NOMO-1 treated with dmso at 0.1 percent for 144 hours (cell line): ENCODE measurements at regions not wholly inside any gene's neighbourhood (a gene's known extent, or its start where the extent isn't known, plus 50 kb on each side); places are given as distances from the start of the nearest gene placed in this dataset.
"Not testable (repeated sequence)": the region's sequence is repeated elsewhere in the genome, so short reads cannot be mapped to it uniquely, and the experiment has no call there.

Experiments used
- DNase-seq: peaks from one replicate; lab custom pipeline; 2025; ENCODE audit not compliant: unreplicated experiment; lab: John Stamatoyannopoulos, UW

DNA sequence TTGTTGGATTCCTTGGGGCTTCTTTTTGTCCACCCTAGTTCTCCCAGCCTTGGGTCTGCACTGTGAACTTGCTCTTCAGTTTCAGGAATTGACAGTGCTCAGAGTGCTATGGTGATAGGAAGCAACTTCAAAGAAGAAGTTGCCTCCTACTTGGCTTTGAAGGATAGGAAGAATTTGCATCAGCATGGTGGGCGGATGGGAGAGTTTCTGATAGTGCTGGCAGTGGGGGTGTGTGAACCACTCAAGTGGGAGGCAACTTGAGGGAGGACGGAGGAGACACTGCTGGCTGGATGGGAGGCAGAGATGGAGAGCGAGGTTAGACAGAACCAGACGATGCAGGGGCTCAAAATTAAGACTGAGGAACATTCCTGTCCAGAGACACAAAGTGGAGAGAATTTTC lies 164.4 kb upstream of the SKOR2 start:
- DNase-seq: no peak

DNA sequence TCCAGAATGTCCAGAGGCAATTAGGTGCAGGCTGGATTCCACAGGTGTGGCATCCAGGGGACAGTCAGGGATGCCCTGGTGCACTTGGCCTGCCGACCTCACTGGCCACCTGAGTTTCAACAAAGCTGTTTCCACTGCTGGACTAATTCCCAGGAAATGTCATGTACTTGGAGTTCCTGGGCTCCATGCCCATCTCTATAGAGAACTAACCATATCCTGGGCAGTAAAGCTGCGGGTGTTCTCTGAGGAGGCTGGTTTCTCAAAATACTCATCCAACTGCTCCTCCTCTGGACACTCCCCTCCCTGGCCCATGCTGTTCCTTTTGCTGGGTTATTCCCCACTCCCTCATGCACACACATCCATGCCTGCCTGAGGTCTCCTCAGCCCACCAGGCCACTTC lies 161.9 kb upstream of the SKOR2 start:
- DNase-seq: no peak

DNA sequence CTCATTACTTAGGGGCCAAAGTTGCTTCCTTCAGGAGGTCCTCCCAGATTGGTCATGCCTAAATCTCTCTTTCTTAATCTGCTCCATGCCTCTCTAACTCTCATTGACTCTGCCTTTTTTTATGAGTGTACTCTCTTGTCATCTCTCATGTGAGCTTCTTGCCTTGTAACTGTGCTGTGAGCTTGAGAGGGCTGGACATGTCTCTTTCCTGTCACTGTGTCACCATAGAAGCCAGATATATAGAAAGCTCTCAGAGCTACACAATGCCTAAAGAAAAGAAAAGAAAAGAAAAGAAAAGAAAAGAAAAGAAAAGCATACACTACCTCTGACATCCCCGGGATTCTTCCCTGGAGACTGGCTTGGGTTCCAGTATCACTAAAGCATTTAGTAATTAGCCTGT lies 161.5 kb upstream of the SKOR2 start:
- DNase-seq: no peak

DNA sequence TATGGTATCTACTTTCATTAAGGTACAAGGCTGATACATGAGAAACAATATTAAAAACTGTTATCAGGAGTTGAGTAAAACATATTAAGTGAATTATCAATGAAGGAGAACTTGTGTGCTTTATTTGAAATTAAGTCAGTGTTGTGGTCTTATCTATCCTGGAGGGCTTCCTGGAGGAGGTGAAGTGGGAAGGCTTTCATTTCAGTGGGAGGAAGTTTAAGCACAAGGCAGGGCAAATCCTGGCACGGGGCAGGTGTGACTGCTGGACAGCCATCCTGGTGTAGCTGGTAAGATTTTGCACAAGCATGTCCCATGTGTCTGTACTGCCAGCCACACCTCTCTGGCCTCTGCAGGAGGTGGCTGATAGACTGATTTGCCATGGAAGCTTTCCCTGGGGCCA lies 159.7 kb upstream of the SKOR2 start:
- DNase-seq: no peak

DNA sequence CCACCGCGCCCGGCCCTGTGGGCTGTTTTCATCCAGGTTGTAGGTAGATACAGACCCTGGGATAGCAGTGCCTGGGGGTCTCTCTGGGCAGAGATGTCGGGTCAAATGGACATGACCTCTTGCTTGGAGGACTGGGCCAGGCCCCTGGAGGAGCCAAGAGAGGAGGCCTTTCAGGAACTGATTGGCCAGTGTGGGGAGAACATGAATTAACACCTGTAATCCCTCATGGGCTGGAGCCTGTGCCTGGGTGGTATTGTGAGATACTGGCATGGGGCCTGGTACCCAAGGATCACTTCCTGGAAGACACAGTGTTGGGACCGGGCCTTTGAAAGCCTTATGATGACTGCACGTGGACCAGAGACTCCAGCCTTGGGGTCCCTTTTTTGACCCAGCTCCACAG lies 158.7 kb upstream of the SKOR2 start:
- no peak for DNase-seq

DNA sequence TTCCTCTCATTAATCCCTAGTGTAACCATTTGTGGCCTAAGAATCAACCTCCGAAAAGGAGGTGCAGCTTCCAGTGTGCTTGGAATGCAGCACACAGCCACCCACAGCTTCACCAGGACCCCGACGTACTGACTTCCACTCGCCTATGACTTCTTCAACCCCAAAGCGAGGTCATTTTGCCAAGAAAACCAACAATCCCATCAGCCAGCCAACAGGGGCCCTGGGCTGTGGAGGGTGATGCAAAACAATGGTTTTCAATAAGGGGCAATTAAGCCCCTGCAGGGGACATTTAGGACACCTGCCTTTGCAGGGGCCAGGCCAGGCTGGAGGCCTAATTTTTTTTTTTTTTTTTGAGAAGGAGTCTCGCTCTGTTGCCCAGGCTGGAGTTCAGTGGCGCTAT lies 158.1 kb upstream of the SKOR2 start:
- no peak for DNase-seq

DNA sequence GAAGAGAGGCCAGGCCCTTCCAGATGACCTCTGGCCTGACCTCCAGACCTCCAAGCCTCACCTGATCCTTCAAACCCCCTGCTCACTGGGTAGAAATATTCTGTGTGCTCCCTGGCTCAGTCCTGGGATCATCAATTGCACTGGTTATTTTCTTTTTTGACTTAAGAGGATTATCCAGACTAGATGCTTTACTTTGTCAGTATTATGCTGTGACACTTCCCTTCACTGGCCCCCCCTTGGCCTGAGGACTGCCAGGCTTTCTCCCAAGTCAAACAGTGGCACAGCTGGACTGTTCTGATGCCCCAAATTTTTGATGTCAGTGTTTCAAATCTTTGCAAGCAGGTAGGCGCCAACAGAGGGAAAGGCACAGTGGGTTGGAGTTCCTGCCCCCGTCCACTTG lies 156.3 kb upstream of the SKOR2 start:
- no peak for DNase-seq

DNA sequence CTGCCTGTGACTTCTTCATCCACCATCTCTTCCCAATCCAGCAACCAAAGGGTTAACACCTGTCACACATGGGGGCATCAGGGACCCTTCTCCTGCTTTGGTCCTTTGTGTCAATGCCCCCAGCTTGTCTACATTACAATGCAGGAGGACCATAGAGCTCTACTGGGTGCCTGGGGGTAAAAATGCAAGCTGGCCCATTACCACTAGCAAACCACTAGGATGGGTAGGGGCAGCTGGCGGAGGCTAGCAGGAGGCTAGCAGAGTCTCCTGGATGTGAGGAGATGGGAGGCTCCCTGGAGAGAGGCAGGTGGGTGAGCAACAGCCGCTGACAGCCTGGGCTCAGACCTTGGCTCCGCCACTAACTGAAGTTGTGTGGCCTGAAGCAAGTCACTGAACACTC lies 153.4 kb upstream of the SKOR2 start:
- DNase-seq: no peak

DNA sequence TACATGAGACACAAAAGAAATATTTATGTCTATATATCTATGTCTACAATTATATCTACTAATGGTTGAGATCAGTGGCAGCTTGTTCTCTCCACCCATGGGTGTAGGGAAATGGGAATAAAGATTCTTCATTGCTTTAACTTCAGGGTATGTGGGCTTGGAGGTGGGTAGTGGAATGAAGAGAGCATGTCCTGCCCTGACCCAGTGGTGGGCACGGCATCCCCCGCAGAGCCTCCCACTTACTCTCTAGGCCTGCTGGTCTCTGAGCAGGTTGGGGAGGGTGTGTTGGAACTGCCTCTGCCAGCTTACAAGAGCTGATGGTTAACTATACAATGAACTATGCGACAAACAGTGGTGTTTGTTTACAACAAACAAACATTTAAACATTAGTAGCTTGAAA lies 152.5 kb upstream of the SKOR2 start:
- DNase-seq: no peak

DNA sequence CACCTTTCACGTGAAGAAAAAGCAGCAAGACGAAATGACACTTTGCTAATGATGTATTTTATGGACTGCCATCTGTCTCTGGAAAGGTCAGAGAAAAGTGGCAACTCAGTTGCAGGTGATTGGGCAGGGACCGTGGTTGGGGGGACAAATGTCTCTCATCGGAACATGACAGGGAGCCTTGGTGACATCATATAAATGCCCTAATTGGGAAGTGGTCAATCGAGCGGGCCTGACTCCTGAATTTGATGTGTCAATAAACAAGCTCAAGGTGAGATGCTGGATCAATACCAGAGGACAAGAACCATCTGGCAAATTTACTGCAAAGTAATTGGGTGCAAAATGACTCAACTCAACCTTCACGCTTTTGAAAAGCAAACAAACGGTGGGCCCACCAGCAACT lies 151.9 kb upstream of the SKOR2 start:
- DNase-seq: no peak

DNA sequence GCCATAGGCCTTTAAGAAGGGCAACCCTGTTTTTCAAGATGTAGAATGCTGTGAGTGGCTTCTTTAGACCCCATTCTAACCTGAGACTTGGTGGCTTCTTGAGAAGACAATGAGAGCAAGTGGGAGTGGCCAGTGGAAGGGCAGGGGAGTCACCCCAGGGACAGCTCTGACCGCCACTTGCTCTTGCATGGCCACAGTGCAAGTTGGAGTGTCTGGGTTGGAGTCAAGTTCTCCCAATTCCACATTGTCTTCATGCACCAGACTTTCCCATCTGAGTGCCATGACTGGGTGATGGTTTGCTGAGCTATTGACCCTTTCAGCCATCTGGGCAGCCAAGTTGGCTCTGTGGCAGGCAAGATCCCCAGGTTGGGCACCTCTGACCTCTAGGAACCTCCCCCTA lies 148.0 kb upstream of the SKOR2 start:
- DNase-seq: no peak

DNA sequence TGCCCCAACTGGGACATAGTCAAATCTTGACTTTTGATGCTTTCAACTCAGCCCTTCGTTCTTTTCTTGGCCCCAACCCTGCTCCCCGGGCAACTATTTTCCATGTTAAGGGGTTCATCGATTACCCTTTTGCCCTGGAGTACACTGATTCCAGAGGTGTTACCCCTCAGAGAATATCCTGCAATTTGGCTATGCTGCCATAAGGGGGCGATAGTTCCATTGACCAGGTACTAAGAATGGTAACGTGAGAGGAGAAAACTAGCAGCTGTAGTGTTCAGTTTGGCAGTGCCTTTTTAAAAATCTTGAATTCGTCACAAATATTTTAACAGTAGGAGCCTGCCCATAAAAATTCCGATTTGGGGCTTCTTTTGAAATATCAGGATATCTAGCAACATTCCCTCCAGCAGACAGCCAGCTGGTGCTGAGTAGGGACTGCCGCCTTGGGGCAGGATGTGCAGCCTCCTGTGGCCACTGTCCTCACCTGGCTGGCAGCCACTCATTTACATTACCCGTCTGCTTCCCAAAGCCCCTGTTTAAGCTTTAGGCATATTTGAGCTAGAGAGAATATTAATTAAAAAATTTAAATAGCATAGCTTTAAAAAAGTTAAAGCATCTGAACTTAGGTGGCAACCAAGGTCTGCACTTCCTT lies 146.3 kb upstream of the SKOR2 start:
- no peak for DNase-seq

DNA sequence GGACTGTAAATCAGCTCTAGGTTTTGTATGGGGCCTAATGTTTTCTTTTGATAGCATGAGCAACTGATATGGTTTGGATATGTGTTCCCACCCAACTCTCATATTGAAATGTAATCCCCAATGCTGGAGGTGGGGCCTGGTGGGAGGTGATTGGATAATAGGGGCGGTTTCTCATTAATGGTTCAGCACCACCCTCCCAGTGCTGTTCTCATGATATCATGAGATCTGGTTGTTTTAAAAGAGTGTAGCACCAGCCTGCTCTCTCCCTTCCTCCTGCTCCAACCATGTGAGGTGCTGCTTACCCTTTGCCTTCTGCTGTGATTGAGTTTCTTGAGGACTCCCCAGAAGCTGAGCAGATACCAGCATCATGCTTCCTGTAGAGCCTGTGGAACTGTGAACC lies 140.2 kb upstream of the SKOR2 start:
- DNase-seq: no peak

DNA sequence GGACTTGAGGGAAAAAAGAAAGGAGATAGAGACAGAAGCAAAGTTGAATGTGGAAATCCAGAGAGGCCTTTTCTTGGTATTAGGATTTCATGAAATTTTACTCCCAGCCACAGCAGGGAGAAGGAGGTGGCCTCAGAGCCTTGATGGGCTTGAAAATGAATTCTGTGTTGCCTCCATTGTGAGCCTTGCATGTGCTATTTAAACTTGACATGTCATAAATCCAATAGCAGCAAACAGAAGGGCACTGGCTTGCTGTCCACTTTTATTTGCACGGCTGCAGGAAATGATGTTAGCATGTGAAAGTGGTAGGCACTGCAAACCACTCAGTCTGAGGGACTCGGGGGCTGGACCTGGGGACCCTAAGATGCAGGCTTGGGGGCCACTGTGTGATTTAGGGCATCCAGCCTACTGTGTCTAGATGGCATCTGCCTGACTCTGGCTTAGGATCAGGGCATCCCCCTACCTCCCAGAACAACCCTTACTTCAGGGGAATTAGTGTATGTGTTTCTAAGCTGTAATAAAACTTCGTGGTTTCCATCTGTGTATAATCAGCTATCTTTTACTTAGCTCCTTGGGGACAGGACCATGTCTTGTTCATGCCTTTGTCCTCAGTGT lies 139.1 kb upstream of the SKOR2 start:
- no peak for DNase-seq

DNA sequence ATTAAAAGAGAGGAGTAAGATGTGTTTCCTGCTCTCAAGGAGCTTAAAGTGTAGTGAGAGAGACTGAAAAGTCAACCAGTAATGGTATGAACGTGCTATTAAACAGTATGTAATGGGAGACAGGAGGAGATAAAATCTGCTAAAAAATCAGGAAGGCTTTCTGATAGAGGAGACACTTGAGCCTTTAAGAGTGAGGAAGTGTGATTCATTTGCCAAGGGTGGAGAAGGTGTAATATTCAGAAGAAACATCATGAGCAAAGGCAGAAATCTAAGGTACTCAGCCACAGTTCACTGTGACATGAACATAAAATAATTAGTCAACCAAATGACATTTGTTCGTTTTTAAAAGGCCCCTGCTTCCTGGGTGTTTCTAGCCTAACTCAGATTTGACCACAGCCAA lies 137.8 kb upstream of the SKOR2 start:
- no peak for DNase-seq

DNA sequence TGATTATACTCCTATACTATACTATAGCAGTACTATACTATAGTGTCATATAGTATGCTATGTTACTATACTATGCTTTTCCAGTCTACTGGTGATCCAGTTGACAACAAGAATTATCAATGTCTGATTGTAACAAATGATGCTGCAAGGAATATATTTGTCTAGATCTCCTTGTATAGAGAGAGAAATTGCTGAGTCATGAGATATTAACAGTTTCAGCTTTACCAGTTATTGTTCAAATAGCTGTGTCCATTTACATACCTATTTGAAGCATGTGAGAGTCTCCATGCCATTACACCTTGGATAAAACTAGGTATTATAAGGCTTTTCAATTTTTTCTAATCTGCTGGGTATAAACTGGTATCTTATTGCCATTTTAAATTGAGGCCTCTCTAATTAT lies 136.4 kb upstream of the SKOR2 start:
- DNase-seq: no peak

DNA sequence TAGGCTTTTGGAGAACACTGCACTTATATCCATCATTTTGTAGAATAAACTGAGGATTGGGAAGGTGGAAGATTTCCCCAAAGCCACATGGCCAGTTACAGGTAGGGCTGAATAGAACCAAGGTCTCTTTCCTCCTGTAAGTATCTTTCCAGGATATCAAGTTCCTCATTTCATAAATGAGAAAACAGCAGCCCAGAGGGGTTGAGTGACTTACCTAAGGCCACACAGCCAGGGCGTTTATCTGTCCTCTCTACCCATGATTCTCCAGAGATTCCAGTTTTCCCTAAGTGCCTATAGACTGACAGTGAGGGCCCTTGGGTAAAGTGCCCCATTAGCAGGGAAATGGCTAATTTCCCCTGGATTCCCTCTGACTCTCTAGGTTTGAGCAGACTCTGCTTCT lies 132.3 kb upstream of the SKOR2 start:
- DNase-seq: no peak

DNA sequence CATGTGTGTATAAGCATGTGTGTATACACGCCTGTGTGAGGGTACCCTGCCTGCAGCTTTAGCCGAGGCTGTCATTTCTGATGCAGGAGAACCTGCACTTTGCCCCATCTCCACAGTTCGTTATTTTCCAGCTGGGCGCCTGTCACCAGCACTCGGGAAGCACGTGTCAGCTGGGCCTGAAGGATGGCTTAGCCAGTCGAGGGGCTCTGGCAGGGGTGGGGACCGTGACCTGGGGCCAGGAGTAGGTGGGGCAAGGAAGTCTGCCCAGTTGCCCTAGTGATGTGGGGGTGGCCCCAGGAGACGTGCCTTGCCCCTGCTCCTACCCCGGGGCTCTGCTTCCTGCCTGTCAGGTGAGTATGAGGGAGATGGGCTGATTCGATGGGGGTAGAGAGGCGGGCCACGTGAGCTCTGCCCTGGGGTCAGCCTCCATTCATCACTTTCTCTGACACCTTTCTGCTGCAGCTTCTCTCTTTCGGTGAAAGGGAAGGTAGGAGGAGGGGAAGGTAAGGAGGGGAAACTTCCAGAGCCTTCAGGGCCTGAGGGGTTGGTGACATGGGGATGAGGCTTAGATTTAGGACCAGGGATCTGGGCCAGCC lies 130.6 kb upstream of the SKOR2 start:
- DNase-seq: no peak

DNA sequence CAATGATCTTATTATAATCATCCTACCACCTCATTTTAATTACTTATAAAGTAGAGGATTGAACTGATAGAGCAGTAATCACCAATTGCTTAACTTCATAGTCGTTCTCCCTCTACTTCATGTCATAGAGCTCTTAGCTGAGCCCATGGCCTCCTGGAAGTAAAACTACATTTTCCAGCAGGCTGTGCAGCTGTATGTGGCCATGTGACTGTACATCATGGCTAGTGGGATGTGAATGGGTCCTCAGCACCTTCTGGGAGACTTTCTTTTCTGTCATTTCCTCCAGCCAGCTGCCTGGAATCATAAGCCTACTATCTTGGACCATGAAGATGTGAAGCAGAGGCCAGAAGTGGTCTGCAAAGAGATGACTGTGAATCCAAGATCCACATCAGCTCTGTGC lies 128.7 kb upstream of the SKOR2 start:
- no peak for DNase-seq

DNA sequence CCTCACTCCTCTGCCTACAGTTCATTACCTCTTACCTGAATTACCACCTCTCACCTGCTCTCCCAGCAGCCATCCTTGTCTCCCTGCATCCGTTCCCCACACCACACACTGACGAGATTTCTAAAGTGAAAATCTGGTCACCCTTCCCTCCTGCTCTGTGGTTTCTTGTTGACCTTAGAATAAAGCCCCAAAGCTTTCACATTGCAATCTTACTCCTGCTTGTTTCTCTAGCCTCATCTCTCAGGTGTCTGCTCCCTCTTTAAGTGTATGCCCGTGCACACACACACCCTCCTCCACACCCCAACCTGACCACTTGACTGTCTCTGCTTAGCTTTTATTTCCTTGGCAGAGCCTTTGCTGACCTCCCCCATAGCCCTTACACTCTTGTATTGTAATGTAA lies 122.0 kb upstream of the SKOR2 start:
- DNase-seq: no peak

DNA sequence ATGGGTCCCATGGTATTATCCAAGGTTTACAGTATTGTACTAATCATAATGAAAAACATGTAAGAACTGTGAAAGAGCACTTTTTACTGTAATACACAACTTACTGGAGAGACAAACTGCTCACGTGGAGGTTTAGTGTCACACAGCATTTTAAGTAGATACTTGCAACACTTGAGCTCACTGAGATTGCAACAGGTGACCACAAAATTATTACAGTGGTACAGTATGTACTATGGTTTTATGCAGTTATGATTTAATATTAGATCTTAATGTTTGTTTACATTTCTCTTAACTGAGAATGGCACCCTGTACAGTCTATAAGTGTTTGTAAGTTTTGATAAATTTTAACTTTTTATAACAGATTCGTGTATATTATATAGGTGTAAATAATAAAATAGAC lies 118.6 kb upstream of the SKOR2 start:
- DNase-seq: no peak

DNA sequence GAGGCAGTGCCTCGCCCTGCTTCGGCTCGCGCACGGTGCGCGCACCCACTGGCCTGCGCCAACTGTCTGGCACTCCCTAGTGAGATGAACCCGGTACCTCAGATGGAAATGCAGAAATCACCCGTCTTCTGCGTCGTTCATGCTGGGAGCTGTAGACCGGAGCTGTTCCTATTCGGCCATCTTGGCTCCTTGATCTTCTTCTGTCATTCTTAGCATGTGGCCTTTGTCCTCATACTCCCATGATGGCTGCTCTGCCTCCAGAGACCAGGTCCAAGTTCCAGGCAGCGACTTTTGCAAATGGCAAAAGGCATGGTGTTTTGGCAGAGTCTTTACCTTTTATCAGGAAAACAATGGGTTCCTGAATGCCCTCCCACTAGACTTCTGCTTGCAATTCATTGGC lies 102.6 kb upstream of the SKOR2 start:
- DNase-seq: not testable (repeated sequence)

DNA sequence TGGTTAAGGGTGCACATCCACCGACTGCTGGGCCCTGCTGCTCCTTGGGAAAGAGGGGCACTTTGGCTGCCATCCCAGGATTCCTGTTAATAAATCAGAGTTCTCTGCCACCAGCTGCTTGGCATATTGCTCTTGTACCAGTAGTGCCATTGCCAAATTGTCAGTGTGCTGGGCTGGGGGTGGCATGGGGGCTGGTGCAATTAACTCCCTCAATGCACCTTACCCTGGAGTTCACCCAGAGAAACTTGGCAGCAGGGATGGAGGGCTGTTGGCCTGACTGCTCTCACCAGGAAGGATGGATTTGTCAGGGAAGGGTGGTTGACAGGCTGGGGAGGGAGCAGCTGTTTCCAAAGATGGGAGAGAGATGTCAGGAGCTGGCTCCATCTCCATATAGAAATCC lies 94.6 kb upstream of the SKOR2 start:
- no peak for DNase-seq
